HG02759 (cell line): ENCODE measurements at regions not wholly inside any gene's neighbourhood (a gene's known extent, or its start where the extent isn't known, plus 50 kb on each side); places are given as distances from the start of the nearest gene placed in this dataset.
"Not testable (repeated sequence)": the region's sequence is repeated elsewhere in the genome, so short reads cannot be mapped to it uniquely, and the experiment has no call there.

Experiments used
- ATAC-seq: cut with Tn5 transposase; IDR thresholded peaks from one replicate; pipeline ENCODE4 v1.9.1; 2021; ENCODE audit warnings: mild to moderate bottlenecking, moderate library complexity; ENCODE audit not compliant: unreplicated experiment

GRCh38 chr10:9910446-9910845 lies 1107.2 kb upstream of the CELF2 start:
- ATAC-seq, result no peak

- no peak for ATAC-seq
These were observed 1106.2 kb upstream of the CELF2 start for GRCh38 chr10:9911488-9911887.

- no peak for ATAC-seq
These were observed 1103.7 kb upstream of the CELF2 start for GRCh38 chr10:9913876-9914514.

GRCh38 chr10:9921544-9921943 lies 1096.1 kb upstream of the CELF2 start:
- no peak for ATAC-seq

- no peak for ATAC-seq
These were observed 1095.4 kb upstream of the CELF2 start for GRCh38 chr10:9922126-9922870.

- no peak for ATAC-seq
These were observed 1091.7 kb upstream of the CELF2 start for GRCh38 chr10:9926003-9926402.

- no peak for ATAC-seq
These were observed 1090.8 kb upstream of the CELF2 start for GRCh38 chr10:9926881-9927280.

GRCh38 chr10:9939716-9940115 lies 1078.0 kb upstream of the CELF2 start:
- no peak for ATAC-seq

- ATAC-seq, result no peak
These were observed 1073.0 kb upstream of the CELF2 start for GRCh38 chr10:9944690-9945089.

- no peak for ATAC-seq
These were observed 1067.6 kb upstream of the CELF2 start for GRCh38 chr10:9950070-9950469.

- no peak for ATAC-seq
These were observed 1066.0 kb upstream of the CELF2 start for GRCh38 chr10:9951481-9952257.

- ATAC-seq, result no peak
These were observed 1060.3 kb upstream of the CELF2 start for GRCh38 chr10:9957351-9957750.

- ATAC-seq, result not testable (repeated sequence)
These were observed 1059.8 kb upstream of the CELF2 start for GRCh38 chr10:9957876-9958275.

- no peak for ATAC-seq
These were observed 1052.3 kb upstream of the CELF2 start for GRCh38 chr10:9965341-9965740.

GRCh38 chr10:9986786-9987185 lies 1030.9 kb upstream of the CELF2 start:
- no peak for ATAC-seq

- no peak for ATAC-seq
These were observed 1030.5 kb upstream of the CELF2 start for GRCh38 chr10:9987197-9987596.

GRCh38 chr10:9992661-9993060 lies 1025.0 kb upstream of the CELF2 start:
- no peak for ATAC-seq

GRCh38 chr10:9994131-9994530 lies 1023.5 kb upstream of the CELF2 start:
- ATAC-seq, result no peak

- ATAC-seq, result no peak
These were observed 1018.0 kb upstream of the CELF2 start for GRCh38 chr10:9999627-10000026.

- ATAC-seq, result peak; percentile 64
These were observed 1009.7 kb upstream of the CELF2 start for GRCh38 chr10:10007957-10008356.

- no peak for ATAC-seq
These were observed 1007.3 kb upstream of the CELF2 start for GRCh38 chr10:10010397-10010796.

GRCh38 chr10:10014846-10015245 lies 1002.8 kb upstream of the CELF2 start:
- no peak for ATAC-seq
